Retinal pigment epithelial cell (primary cell): ENCODE measurements at regions not wholly inside any gene's neighbourhood (a gene's known extent, or its start where the extent isn't known, plus 50 kb on each side); places are given as distances from the start of the nearest gene placed in this dataset.

ENCODE experiments used
- DNase-seq: peaks from one replicate; pipeline ENCODE4 v3.0.0-alpha.2; 2010; ENCODE audit warnings: low read depth
- H3K4me3 ChIP-seq: 2 replicates; pipeline ENCODE4 v1.5.1; 2011; ENCODE audit warnings: mild to moderate bottlenecking, low read length, control low read depth, moderate library complexity
- TF ChIP-seq, protein P1 (sequence below): conservative IDR thresholded peaks from 2 replicates; pipeline ENCODE4 v1.5.1; 2011; ENCODE audit warnings: low read depth, low read length, control low read depth, inconsistent platforms

DNA sequence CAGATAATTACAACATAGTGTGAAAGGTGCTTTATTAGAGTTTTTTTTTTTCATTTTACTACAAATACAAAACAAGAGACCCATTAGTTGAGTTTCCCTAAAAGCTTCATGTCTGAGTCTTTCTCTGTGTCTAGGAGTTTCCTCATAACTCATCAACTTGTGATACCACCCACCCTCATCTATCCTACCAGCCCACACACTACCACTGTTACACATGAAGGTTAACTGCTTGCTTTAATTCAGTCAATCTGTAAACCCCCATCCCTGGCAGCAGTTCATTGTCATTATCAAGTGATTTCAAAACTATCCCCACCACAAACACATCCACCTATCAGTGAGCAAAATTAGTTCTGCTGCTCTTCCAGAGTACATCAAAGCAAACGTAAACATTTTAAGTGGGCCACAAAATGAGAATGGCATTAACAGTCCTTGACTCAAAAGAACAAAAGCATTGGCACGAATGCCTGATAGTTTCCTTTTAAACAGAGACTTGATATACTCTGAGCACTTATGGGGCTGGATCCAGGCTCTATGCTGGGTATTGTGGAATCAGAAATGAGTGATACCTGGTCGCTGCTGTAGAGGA, 331.6 kb upstream of the FAM241A start:
- H3K4me3 ChIP-seq = no peak overlapping the region

DNA sequence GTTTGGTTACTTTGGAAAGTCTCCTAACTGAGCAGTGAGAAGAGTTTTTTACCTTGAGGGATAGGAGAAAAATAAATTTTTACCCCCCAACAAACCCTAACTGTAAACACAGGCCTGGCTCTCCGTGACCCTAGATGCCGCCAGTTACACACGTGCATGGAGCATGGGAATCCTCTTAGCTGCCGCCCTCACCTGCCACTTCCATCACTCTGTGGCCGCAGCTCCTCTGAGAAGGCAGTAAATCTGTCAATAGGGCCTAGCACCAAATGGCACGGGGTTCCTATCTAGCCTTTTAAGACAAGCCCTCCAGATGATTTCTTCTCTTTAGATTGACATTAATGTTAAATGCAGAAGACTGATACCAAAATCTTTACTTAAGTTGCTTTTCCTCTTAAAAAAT, 330.3 kb upstream of the FAM241A start:
- TF ChIP-seq, protein P1, sequence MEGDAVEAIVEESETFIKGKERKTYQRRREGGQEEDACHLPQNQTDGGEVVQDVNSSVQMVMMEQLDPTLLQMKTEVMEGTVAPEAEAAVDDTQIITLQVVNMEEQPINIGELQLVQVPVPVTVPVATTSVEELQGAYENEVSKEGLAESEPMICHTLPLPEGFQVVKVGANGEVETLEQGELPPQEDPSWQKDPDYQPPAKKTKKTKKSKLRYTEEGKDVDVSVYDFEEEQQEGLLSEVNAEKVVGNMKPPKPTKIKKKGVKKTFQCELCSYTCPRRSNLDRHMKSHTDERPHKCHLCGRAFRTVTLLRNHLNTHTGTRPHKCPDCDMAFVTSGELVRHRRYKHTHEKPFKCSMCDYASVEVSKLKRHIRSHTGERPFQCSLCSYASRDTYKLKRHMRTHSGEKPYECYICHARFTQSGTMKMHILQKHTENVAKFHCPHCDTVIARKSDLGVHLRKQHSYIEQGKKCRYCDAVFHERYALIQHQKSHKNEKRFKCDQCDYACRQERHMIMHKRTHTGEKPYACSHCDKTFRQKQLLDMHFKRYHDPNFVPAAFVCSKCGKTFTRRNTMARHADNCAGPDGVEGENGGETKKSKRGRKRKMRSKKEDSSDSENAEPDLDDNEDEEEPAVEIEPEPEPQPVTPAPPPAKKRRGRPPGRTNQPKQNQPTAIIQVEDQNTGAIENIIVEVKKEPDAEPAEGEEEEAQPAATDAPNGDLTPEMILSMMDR = no peak
- DNase-seq = no peak
- no peak overlapping the region for H3K4me3 ChIP-seq

More for the DNA sequence above, 331.6 kb upstream of the FAM241A start:
- no peak for DNase-seq
- TF ChIP-seq, protein P1 = no peak

DNA sequence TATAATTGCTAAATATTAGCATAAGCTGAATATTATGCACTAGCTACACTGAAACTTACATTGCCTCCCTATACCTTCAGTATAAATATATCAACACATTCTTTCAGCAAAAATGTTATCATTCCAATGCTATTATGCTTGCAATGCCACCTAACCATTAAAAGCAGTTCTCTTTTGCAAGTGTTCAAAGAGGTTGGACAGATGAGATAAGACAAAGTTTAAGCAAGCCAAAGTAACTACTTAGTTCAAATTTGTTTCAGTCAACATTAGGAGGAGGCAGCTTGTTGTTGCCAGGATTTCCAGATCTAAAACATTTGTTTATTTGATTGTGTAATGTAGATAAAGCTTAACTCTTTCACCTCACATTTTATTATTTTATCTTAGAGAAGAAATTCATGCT, 323.9 kb upstream of the FAM241A start:
- DNase-seq = no peak
- TF ChIP-seq, protein P1 = no peak
- H3K4me3 ChIP-seq = no peak overlapping the region

DNA sequence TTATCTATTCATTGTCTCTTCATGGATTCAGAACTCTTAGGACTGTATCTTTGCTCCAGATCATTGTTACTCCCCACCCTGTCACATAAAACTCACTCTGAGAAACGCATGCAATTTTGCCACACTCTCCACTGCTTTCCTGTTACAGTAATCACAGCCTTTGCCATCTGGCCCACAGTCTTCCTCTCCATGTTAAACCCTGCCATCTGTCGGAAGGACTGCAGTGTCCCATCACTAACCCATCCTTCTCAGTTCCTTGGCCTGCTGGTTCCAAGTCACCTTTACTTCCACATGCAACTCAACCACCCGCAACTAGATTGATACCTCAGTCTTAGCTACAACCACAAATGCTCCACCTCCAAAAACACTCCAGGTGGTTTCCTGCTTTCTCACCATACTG, 308.7 kb upstream of the FAM241A start:
- no peak overlapping the region for H3K4me3 ChIP-seq
- TF ChIP-seq, protein P1 = no peak
- DNase-seq = no peak

DNA sequence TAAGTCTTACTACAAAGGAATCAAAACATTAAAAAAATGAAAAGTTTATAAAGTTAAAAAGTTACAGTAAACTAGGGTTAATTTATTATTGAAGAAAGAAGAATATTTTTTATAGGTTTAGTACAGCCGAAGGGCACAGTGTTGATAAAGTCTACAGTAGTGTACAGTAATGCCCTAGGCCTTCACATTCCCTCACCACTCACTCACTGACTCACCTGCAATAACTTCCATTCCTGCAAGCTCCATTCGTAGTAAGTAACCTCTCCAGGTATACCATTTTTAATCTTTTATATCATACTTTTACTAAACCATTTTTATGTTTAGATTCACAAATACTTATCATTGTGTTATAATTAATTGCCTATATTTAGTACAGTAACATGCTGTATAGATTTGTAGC, 307.5 kb upstream of the FAM241A start:
- TF ChIP-seq, protein P1 = no peak
- no peak for DNase-seq
- H3K4me3 ChIP-seq = no peak overlapping the region

DNA sequence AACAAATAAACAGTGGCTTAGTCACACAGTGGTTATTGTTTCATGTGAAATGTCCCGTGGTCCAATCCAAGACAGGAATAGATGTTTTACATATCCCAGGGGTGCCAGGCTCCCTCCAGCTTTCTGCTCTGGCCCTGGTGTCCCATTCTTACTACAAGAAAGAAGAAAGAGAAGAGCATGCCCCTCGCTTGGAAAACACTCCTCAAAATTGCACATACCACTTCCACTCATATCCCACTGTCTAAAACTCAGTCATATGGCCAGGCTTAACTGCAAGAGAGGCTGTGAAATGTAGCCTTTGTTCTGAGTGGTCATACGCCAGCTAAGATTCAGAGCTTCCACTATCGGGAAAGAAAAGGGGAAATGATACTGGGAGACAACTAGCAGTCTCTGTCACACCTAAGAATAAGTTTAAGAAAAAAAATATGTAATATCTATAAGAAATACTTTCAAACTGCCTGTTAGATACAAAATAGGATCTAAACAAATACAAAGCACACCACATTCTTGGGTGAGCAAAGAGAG, 306.8 kb upstream of the FAM241A start:
- TF ChIP-seq, protein P1 = no peak
- no peak for DNase-seq
- no peak overlapping the region for H3K4me3 ChIP-seq

DNA sequence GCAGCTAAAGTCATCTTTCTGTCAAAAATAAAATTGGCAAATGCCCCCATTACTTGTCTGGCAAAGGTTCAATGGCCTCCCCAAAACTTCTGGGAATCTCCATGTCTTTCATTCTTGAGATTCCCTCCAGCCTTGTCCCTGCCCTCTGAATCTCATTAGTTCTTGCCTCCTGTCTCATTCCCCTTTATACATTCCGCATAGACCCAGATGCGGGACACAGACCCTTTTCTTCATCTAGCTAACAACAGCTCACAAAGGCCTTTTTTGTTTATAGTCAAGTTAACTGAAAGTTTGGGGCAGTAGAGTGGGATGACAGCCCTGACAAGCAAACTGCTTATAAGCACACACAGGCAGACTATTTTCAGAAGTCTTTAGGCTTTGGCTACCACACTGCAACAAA, 306.1 kb upstream of the FAM241A start:
- no peak overlapping the region for H3K4me3 ChIP-seq
- DNase-seq = no peak
- TF ChIP-seq, protein P1 = no peak
